HG02938 (cell line): ENCODE measurements at regions not wholly inside any gene's neighbourhood (a gene's known extent, or its start where the extent isn't known, plus 50 kb on each side); places are given as distances from the start of the nearest gene placed in this dataset.

ENCODE experiments used
- ATAC-seq: cut with Tn5 transposase; IDR thresholded peaks from one replicate; pipeline ENCODE4 v1.9.1; 2021; ENCODE audit warnings: mild to moderate bottlenecking, moderate library complexity; ENCODE audit not compliant: unreplicated experiment

DNA sequence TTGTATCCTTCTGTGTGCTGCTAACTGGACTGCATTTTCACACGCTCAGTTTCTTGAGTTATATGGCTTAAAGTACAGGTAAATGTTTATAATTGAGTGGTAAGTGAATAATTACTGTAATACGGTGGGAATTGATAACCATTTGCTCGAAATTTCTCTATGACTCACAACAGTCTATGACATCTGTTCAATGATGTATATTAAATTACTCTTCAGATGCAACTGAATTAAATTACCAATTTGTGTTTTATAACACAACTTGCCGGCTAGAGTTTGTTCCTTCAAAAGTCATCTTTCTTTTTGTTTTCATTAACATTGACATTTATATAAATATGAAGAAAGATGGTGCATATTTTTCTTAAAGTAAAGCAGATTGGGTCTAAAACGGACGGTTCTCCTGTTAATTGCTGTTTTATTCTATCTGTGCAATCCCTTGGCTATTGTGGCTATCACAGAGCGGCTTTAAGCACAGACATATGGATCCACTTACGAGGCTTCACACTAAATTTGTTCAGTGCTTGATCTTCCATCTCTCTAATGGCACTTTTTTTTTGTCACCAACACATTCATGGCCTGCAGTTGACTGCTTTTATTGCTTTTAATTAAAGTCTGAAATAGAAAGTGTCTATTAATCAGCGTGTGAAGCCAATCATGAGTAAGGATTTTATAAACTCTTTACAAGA, 1291.6 kb upstream of the SLC10A2 start:
- ATAC-seq, result no peak

GRCh38 chr13:104357174-104357573, 1291.0 kb upstream of the SLC10A2 start:
- no peak for ATAC-seq

GRCh38 chr13:104355041-104355670, 1288.9 kb upstream of the SLC10A2 start:
- ATAC-seq, result no peak

GRCh38 chr13:104327211-104327610, 1261.0 kb upstream of the SLC10A2 start:
- ATAC-seq, result no peak

- ATAC-seq, result no peak
Measured at GRCh38 chr13:104326523-104326922, 1260.3 kb upstream of the SLC10A2 start.

DNA sequence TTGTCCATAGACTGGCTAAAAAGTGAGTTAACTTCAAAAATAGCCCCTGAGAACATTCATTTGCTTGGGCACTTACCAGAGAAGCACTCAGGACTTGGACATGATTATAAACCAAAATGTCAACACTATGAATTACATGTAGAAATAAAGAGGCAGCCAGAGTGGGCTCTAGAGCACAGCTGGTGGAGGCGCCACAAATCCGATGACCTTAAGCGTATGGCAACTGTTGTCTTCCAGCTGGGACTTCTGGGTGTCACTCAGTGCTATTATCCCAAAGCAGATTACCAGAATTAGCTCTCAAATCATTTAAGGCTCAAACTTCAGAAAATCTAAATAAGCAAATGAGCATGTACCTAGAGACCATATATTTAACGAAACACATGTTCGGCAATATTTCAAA, 1255.5 kb upstream of the SLC10A2 start:
- ATAC-seq, result no peak

DNA sequence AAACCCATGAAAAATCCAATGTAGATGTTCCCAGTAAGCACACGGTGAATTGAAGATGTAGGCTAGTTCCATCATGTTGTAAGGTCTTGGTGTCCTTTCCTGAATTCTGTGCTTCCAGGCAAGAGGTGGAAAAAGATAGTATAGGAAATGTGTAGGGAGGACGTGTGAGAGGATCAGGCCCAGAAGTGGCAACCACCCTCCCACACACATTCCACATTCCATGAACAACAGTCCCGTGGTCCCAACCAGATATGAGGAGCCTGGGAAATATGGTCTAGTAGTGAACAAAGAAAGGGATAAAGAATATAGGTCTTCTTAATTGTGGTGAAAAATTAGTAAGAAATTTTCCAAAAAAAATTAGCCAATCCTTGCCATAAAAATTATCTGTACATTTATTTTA, 1254.2 kb upstream of the SLC10A2 start:
- no peak for ATAC-seq

DNA sequence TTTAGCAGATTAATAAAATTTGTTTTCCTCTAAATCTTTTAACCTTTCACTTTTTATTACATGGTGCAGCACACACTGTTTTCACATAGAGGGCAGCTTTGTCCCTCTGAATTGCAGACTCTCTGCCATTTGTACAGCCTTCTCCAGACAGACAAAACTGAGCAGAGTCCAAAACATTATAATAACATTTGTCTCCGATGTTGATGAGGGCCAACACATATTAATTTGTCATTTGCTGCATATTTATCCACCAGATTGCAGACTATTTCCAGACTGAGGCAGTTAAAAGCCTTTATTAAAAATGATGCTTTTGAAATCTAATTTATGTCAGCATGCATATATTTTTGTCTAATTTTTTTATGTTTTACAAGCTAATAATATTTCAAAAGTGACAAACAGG, 1251.9 kb upstream of the SLC10A2 start:
- no peak for ATAC-seq

- no peak for ATAC-seq
Measured at GRCh38 chr13:104315606-104316005, 1249.4 kb upstream of the SLC10A2 start.

- no peak for ATAC-seq
Measured at GRCh38 chr13:104314926-104315535, 1248.8 kb upstream of the SLC10A2 start.

- no peak for ATAC-seq
Measured at GRCh38 chr13:104314321-104314720, 1248.1 kb upstream of the SLC10A2 start.

GRCh38 chr13:104310861-104311260, 1244.6 kb upstream of the SLC10A2 start:
- no peak for ATAC-seq

- ATAC-seq, result no peak
Measured at GRCh38 chr13:104309431-104309830, 1243.2 kb upstream of the SLC10A2 start.

DNA sequence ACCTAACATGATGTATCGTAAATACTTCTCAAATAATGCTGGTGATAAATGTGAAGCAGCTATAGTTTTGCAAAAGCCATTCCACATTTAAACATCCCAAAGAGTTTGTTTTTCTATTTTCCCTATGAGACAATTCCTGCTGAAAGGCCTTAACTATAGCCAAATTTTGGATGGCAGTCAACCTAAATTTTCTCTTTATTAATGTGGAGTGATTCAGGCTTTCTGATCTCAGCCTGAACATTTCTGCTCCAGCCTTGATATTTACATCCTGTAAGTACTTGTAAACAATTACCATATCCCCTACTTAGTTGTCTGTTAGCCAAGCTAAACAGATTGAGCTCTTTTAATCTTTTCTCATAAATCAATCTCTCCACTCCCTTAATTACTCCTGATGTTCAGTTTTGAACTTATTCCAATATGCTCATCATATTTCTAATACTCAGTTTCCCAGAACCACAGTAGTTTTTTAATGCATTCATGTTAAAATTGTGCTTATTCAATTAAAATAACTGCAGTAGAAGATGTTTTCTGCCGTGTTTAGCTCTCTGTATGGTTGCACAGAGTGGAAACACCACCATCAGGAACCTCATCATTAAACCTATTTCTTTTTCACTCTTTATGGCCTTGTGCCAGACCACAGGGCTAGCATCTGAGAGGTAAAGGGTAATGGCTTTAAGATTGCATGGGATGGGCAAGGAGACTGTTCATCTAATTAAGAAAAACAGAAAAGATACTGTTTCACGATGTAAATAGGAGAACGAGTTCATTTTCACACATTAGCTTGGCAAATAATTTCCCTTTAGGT, 1235.2 kb upstream of the SLC10A2 start:
- ATAC-seq, result no peak

DNA sequence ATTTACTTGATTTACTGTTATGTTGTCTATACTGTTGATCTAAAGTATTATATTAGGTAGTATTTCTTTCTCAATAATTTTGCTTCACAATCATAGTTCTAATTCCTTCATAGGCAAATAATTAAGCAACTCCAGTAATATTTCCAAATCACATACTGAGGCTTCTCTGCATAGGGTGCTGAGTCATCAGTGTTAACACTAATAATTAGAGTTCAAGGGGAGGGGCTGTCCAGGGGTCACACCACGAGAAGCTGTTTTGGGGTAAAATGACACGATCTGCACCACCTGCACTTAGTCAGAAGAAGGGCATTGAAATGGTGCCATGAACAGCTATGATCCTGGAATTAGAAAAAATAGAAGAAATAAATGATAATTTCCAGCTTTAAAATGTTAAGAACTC, 1230.9 kb upstream of the SLC10A2 start:
- no peak for ATAC-seq

GRCh38 chr13:104296286-104296685, 1230.1 kb upstream of the SLC10A2 start:
- ATAC-seq, result no peak

DNA sequence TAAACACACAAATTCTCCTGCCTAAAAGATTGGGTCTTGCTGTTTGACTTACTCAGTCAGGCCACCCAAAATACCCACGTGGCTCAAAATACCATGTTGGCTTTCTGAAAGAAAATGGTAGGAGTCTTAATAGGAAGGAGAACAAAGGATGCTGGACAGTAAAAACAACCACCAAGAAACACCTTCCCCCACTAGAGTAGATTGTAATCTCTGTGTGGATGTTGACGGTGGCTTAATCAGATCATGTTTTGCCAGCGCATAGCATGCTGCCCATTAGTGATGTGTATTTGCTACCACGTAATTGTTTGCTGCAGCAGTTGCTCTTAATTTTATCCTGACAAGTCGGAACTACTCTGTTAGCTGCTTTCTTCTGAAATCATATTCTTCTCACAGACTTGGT, 1229.3 kb upstream of the SLC10A2 start:
- no peak for ATAC-seq

DNA sequence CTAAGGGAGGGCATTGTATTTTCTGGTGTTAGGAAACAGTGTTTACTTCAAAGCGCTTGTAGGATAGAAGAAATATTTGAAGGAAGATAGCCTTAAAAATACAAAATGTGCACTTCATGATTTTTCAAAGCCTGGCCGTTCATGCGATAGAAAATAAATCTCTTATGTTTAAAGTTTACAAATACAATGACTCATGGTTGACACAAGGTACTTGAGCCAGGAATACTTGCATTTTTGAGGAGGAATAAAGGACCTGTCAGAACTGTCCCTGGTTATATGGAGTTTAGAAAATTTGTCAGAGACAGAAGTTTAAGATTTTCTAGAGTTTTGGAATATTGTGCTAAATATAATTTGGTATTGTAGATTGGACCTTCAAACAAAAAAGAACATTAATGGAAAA, 1223.2 kb upstream of the SLC10A2 start:
- no peak for ATAC-seq

DNA sequence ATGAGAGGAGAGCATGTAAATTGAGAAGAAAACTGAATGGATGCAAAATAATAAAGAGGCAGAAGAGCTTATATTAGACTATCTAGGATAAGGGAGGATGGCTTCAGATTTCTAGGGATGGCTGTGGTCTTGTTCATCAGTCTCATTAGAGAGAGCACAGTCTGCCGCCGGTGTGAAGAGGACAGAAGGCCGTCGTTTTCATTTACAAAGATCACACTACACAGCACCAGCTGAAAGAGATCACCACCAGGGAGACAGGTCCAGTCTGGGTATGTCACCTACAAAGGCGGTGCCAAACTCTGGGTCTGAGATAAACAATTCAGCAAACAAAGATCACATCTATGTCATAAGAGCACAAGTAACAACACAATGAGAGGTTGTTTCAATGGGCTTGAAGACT, 1222.3 kb upstream of the SLC10A2 start:
- ATAC-seq, result no peak

DNA sequence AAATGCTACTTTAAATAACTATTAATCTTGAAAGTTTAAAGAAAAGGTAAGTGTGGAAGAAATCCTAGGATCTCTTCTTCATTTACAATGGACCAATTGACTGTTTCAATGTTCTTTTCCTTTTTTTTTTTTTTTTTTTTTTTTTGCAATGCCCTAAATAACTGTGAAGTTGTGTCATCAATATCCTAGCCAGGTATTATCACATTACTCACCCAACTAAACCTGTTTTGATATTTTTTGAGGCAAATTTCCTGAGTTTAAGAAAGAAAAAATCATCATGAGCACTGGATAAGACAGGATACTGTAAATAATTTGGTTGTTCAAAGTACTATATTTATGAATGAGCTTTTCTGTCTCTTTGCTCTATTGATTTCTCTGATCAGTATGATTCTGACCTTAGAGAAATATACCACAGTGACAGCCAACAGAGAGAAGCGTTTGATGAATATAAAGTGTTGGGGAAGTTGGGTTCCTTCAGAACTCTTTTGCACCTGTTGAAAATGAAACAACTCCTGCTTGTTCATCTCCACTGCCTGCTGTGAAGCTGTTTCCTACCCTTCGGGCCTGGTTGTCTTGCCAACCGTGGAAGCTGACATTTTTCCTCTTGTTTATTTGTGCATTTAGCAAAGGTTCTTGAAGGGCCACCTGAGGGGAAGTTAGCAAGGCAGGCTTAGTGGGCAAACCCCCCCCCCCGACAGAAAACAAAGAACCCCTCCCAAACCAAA, 1220.5 kb upstream of the SLC10A2 start:
- no peak for ATAC-seq

- ATAC-seq, result no peak
Measured at GRCh38 chr13:104281910-104282309, 1215.7 kb upstream of the SLC10A2 start.
